Breast epithelium (tissue), 3 donors: ENCODE measurements at regions not wholly inside any gene's neighbourhood (a gene's known extent, or its start where the extent isn't known, plus 50 kb on each side); places are given as distances from the start of the nearest gene placed in this dataset.

Source experiments
- POLR2A ChIP-seq: fragments of 450-650 bp; IDR thresholded peaks from one replicate; pipeline ENCODE4 v1.6.1; 2016; ENCODE audit warnings: antibody characterized with exemption, mild to moderate bottlenecking, moderate library complexity
- POLR2AphosphoS5 ChIP-seq, 3 donors: sonication (generic); formaldehyde crosslinking; IDR thresholded peaks; one replicate each; pipeline ENCODE4 v1.6.1; 2017; ENCODE audit warnings: antibody characterized with exemption in 3 of 3
- TF ChIP-seq, protein P1 (sequence below), 3 donors: fragments of 450-650 bp; IDR thresholded peaks; one replicate each; pipeline ENCODE4 v1.5.1; 2016 to 2017; ENCODE audit warnings: antibody characterized with exemption in 3 of 3, mild to moderate bottlenecking in 3 of 3, moderate library complexity in 3 of 3

DNA sequence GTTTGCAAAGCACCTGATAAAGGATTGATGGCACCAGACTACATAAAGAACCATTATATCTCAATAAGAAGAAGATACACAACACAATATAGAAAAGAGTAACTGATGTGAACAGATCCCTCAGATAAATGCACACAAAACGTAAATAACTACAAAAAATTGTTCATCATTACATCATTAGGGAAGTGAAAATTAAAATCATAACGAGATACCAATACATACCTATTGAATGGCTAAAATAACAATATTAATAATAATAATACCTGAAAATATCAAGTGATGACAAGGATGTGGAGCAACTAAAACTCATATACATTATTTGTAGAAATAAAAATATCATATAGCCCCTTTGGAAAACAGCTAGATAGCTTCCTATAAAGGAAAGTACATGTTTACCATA, 469.5 kb downstream of the DMRTA1 start:
- TF ChIP-seq, protein P1, sequence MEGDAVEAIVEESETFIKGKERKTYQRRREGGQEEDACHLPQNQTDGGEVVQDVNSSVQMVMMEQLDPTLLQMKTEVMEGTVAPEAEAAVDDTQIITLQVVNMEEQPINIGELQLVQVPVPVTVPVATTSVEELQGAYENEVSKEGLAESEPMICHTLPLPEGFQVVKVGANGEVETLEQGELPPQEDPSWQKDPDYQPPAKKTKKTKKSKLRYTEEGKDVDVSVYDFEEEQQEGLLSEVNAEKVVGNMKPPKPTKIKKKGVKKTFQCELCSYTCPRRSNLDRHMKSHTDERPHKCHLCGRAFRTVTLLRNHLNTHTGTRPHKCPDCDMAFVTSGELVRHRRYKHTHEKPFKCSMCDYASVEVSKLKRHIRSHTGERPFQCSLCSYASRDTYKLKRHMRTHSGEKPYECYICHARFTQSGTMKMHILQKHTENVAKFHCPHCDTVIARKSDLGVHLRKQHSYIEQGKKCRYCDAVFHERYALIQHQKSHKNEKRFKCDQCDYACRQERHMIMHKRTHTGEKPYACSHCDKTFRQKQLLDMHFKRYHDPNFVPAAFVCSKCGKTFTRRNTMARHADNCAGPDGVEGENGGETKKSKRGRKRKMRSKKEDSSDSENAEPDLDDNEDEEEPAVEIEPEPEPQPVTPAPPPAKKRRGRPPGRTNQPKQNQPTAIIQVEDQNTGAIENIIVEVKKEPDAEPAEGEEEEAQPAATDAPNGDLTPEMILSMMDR (IDR thresholded peaks at IDR 0.05) = no peak
- TF ChIP-seq POLR2A = no peak
- no peak for TF ChIP-seq POLR2AphosphoS5 (IDR thresholded peaks at IDR 0.05)
